Esophagus squamous epithelium (tissue), 4 donors: ENCODE measurements at regions not wholly inside any gene's neighbourhood (a gene's known extent, or its start where the extent isn't known, plus 50 kb on each side); places are given as distances from the start of the nearest gene placed in this dataset.
"Not testable (repeated sequence)": the region's sequence is repeated elsewhere in the genome, so short reads cannot be mapped to it uniquely, and the experiment has no call there.

Source experiments
- POLR2A ChIP-seq, 4 donors: fragments of 450-650 bp; IDR thresholded peaks; one replicate each; pipeline ENCODE4 v1.6.1; 2017; ENCODE audit warnings: antibody characterized with exemption in 4 of 4, mild to moderate bottlenecking in 4 of 4, moderate library complexity in 3 of 4
- TF ChIP-seq, protein P1 (sequence below), 6 experiments: fragments of 450-650 bp in 4 of 6; fragments of 200-600 bp in 2 of 6; sonication (generic) in 2 of 6; IDR thresholded peaks; one replicate each; pipeline ENCODE4 v1.5.1; 2016 to 2019; ENCODE audit warnings: antibody characterized with exemption in 6 of 6, mild to moderate bottlenecking in 4 of 6, moderate library complexity in 4 of 6

DNA sequence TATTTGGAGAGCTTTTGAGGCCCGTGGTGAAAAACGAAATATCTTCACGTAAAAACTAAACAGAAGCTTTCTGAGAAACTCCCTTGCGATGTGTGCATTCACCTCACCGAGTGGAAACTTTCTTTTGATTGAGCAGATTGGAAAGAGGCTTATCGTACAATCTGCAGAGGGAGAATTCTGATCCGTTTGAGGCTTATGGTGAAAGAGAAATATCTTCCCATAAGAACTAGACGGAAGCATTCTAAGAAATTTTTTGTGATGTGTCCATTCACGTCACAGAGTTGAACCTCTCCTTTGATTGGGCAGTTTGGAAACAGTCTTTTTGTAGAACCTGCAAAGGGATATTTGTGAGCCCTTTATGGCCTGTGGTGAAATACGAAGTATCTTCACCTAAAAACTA lies 3040.3 kb downstream of the TUBA3C start:
- TF ChIP-seq, protein P1, sequence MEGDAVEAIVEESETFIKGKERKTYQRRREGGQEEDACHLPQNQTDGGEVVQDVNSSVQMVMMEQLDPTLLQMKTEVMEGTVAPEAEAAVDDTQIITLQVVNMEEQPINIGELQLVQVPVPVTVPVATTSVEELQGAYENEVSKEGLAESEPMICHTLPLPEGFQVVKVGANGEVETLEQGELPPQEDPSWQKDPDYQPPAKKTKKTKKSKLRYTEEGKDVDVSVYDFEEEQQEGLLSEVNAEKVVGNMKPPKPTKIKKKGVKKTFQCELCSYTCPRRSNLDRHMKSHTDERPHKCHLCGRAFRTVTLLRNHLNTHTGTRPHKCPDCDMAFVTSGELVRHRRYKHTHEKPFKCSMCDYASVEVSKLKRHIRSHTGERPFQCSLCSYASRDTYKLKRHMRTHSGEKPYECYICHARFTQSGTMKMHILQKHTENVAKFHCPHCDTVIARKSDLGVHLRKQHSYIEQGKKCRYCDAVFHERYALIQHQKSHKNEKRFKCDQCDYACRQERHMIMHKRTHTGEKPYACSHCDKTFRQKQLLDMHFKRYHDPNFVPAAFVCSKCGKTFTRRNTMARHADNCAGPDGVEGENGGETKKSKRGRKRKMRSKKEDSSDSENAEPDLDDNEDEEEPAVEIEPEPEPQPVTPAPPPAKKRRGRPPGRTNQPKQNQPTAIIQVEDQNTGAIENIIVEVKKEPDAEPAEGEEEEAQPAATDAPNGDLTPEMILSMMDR (IDR thresholded peaks at IDR 0.05), result not testable (repeated sequence)
- TF ChIP-seq POLR2A (IDR thresholded peaks at IDR 0.05), result not testable (repeated sequence)
